GM10847 (cell line): ENCODE measurements at regions not wholly inside any gene's neighbourhood (a gene's known extent, or its start where the extent isn't known, plus 50 kb on each side); places are given as distances from the start of the nearest gene placed in this dataset.

Source experiments
- POLR2A ChIP-seq: IDR thresholded peaks from 2 replicates; pipeline ENCODE4 v1.6.1; 2011; ENCODE audit not compliant: insufficient read length; ENCODE audit errors: extremely low read depth

GRCh38 chr2:7809640-7810039 lies 872.2 kb upstream of the ID2 start:
- TF ChIP-seq POLR2A, result no peak

GRCh38 chr2:7811073-7811472 lies 870.8 kb upstream of the ID2 start:
- TF ChIP-seq POLR2A, result no peak

- no peak for TF ChIP-seq POLR2A
Observed at GRCh38 chr2:7812231-7812995, 869.4 kb upstream of the ID2 start.

- no peak for TF ChIP-seq POLR2A
Observed at GRCh38 chr2:7813541-7814292, 868.1 kb upstream of the ID2 start.

- TF ChIP-seq POLR2A, result no peak
Observed at GRCh38 chr2:7815726-7816125, 866.1 kb upstream of the ID2 start.

GRCh38 chr2:7816233-7816632 lies 865.6 kb upstream of the ID2 start:
- TF ChIP-seq POLR2A, result no peak

GRCh38 chr2:7816944-7817343 lies 864.9 kb upstream of the ID2 start:
- no peak for TF ChIP-seq POLR2A

GRCh38 chr2:7819316-7819715 lies 862.5 kb upstream of the ID2 start:
- no peak for TF ChIP-seq POLR2A

GRCh38 chr2:7819850-7820249 lies 862.0 kb upstream of the ID2 start:
- TF ChIP-seq POLR2A, result no peak

- TF ChIP-seq POLR2A, result no peak
Observed at GRCh38 chr2:7824211-7824610, 857.6 kb upstream of the ID2 start.

GRCh38 chr2:7825591-7826312 lies 856.1 kb upstream of the ID2 start:
- no peak for TF ChIP-seq POLR2A

- no peak for TF ChIP-seq POLR2A
Observed at GRCh38 chr2:7826656-7827055, 855.2 kb upstream of the ID2 start.

GRCh38 chr2:7829241-7829640 lies 852.6 kb upstream of the ID2 start:
- no peak for TF ChIP-seq POLR2A

GRCh38 chr2:7830616-7831015 lies 851.2 kb upstream of the ID2 start:
- no peak for TF ChIP-seq POLR2A

GRCh38 chr2:7835151-7835550 lies 846.7 kb upstream of the ID2 start:
- no peak for TF ChIP-seq POLR2A

- no peak for TF ChIP-seq POLR2A
Observed at GRCh38 chr2:7835693-7836680, 845.9 kb upstream of the ID2 start.
